OCI-LY7 (cell line): ENCODE measurements at regions not wholly inside any gene's neighbourhood (a gene's known extent, or its start where the extent isn't known, plus 50 kb on each side); places are given as distances from the start of the nearest gene placed in this dataset.

Experiments
- BruUV-seq: library from RNA; stranded (reverse); fragments of 400-500 nt; replicated peaks from 2 replicates; lab custom pipeline; 2021; lab: Mats Ljungman, UMichigan
- CTCF ChIA-PET: fragments of 300-600 bp; sonication (Branson Sonifier 250); formaldehyde crosslinking; loops from one replicate; lab custom pipeline; 2022; ENCODE audit warnings: antibody characterized with exemption; ENCODE audit not compliant: unreplicated experiment; lab: Charles Lee
- POLR2A ChIA-PET: fragments of 300-600 bp; sonication (Branson Sonifier 250); formaldehyde crosslinking; loops from one replicate; lab custom pipeline; 2022; ENCODE audit warnings: antibody characterized with exemption; lab: Charles Lee
- DNase-seq: peaks from one replicate; pipeline ENCODE4 v3.0.0-alpha.2; 2015; ENCODE audit warnings: low spot score
- H2AFZ ChIP-seq: fragments of 200-600 bp; sonication (generic), shearing (Covaris generic); 2 replicates; pipeline ENCODE4 v1.6.1; 2014; ENCODE audit warnings: mild to moderate bottlenecking, antibody characterized with exemption, low read length, moderate library complexity
- H3K27ac ChIP-seq: fragments of 200-600 bp; sonication (generic); 2 replicates; pipeline ENCODE4 v1.5.1; 2014; ENCODE audit warnings: mixed run types, low read depth, mild to moderate bottlenecking, moderate library complexity, low read length, inconsistent platforms; ENCODE audit not compliant: poor library complexity, severe bottlenecking
- H3K36me3 ChIP-seq: fragments of 200-600 bp; sonication (generic); 2 replicates; pipeline ENCODE4 v1.6.1; 2014; ENCODE audit warnings: mild to moderate bottlenecking, antibody characterized with exemption, low read length, moderate library complexity, mixed read lengths; ENCODE audit not compliant: insufficient read depth
- H3K4me1 ChIP-seq: fragments of 200-600 bp; sonication (generic); 2 replicates; pipeline ENCODE4 v1.5.1; 2014; ENCODE audit warnings: mild to moderate bottlenecking, low read length; ENCODE audit not compliant: insufficient read depth, poor library complexity, severe bottlenecking
- H3K4me2 ChIP-seq: fragments of 200-600 bp; sonication (generic); 2 replicates; pipeline ENCODE4 v1.6.1; 2014; ENCODE audit warnings: mild to moderate bottlenecking, low read length
- H3K4me3 ChIP-seq: fragments of 200-600 bp; sonication (generic); 2 replicates; pipeline ENCODE4 v1.5.1; 2014; ENCODE audit warnings: mild to moderate bottlenecking, low read depth, low read length; ENCODE audit not compliant: poor library complexity, severe bottlenecking
- H3K79me2 ChIP-seq: fragments of 200-600 bp; sonication (generic); 2 replicates; pipeline ENCODE4 v1.6.1; 2016; ENCODE audit warnings: low read depth, mild to moderate bottlenecking, low read length, moderate library complexity, mixed read lengths; ENCODE audit not compliant: insufficient read depth
- H3K9me2 ChIP-seq: fragments of 200-600 bp; sonication (generic); 2 replicates; pipeline ENCODE4 v1.6.1; 2016; ENCODE audit warnings: mild to moderate bottlenecking, low read length, mixed read lengths; ENCODE audit not compliant: insufficient read depth
- H3K9me3 ChIP-seq: fragments of 200-600 bp; sonication (generic); 2 replicates; pipeline ENCODE4 v1.6.1; 2014; ENCODE audit warnings: mild to moderate bottlenecking, mixed run types, low read length, mixed read lengths
- H4K20me1 ChIP-seq: fragments of 200-600 bp; sonication (generic); 2 replicates; pipeline ENCODE4 v1.6.1; 2014; ENCODE audit warnings: mild to moderate bottlenecking, antibody characterized with exemption, low read length, moderate library complexity, mixed read lengths; ENCODE audit not compliant: insufficient read depth
- CTCF ChIP-seq: fragments of 200-600 bp; sonication (generic); conservative IDR thresholded peaks from 2 replicates; pipeline ENCODE4 v1.5.1; 2014; ENCODE audit warnings: mild to moderate bottlenecking, antibody characterized with exemption, low read length, moderate library complexity, mixed read lengths
- EZH2phosphoT487 ChIP-seq: fragments of 200-600 bp; sonication (generic); IDR thresholded peaks from 2 replicates; pipeline ENCODE4 v1.6.1; 2018; ENCODE audit warnings: low read depth, borderline replicate concordance, mild to moderate bottlenecking, mixed run types, antibody characterized with exemption, low read length, moderate library complexity, mixed read lengths
- intact Hi-C: fragments of 100-400 bp; cut with micrococcal nuclease; formaldehyde crosslinking; loops from one replicate; pipeline ENCODE4 v1.10.0; 2022; ENCODE audit not compliant: unreplicated experiment

DNA sequence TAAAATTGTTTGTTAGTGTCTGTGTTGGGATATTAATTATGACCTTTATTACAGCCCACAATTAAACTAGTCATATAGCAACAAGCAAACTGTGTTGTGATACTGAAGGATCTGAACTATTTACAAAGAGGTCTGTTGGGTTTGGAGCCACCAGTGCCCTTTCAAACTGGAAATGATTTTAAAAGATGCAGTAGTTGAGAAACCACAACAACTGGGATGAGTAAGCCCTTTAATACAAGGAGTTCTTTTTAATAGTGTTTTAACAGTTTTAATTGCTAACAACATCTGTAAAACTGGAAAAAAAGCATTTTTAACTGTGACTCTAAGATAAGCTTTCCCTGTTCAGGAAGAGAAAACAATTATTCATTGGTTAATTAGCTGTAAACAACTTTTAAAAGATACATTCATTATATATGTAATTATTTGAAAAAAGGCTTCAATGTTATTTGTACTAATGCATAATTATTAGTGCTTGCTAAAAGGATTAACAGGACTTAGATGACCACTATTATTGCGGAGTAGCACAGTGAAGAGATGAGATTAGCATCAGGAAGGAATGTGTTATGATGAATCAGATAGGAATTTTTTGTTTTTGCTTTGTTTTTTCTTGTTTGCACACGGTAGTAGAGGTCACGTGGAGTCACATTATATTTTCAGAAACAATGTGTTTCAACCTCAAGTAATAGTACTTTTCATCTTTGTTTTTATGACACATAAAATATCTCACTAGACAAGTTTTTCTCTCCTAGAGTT is 392.7 kb upstream of the FANCL start:
- Histone ChIP-seq H4K20me1 (no peaks in the 10 kb centered on the region), H3K9me2 (no peaks in the 10 kb centered on the region), H3K79me2 (no peaks in the 10 kb centered on the region), H2AFZ (no peak overlapping the region), H3K4me3 (no peak overlapping the region), H3K9me3 (no peaks in the 10 kb centered on the region), H3K4me2 (no peak overlapping the region), H3K36me3 (no peaks in the 10 kb centered on the region), H3K27ac (no peak overlapping the region), H3K4me1 (no peaks in the 10 kb centered on the region)
- intact Hi-C loops: no loop called here
- no TSS peak for BruUV-seq
- CTCF ChIA-PET: no interaction called here
- no peak for DNase-seq
- POLR2A ChIA-PET: interaction anchor here (0.7 to 1.1 kb wide), 4 partner anchors 12 to 132 kb away, joined by 3 to 4 read pairs (median 4); no protein-coding TSS in a partner anchor
- TF ChIP-seq CTCF (no peak), EZH2phosphoT487 (no peak)

DNA sequence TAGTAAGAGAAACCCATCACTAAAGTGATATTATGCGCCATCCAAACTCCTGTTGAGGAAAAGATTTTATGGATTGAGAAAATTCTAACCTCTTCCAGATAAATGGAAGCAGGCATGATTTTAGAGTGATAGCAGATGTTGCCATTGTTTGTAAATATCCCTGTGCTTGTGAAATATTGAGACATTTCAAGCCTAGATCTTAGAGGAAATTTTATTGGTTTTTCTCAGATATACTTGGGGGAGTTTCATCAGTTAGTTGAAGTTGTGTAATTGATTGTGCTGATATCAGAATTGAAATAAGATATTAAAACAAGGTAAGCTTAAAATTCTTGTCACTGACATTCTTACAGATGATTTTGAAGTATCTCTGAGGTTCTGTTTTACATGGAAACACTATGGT is 390.9 kb upstream of the FANCL start:
- TF ChIP-seq CTCF: no peak
- TF ChIP-seq EZH2phosphoT487: no peak
- Histone ChIP-seq H3K79me2 (no peaks in the 10 kb centered on the region), H3K36me3 (no peaks in the 10 kb centered on the region), H3K4me2 (no peak overlapping the region), H4K20me1 (no peaks in the 10 kb centered on the region), H3K9me3 (no peaks in the 10 kb centered on the region), H2AFZ (no peak overlapping the region), H3K9me2 (no peaks in the 10 kb centered on the region), H3K27ac (no peak overlapping the region), H3K4me1 (no peaks in the 10 kb centered on the region), H3K4me3 (no peak overlapping the region)
- CTCF ChIA-PET: no interaction called here
- BruUV-seq: no TSS peak
- intact Hi-C loops: no loop called here
- POLR2A ChIA-PET: interaction anchor here (0.6 kb wide), 1 partner anchor 42 kb away, joined by 3 read pairs; no protein-coding TSS in a partner anchor
- DNase-seq: no peak

DNA sequence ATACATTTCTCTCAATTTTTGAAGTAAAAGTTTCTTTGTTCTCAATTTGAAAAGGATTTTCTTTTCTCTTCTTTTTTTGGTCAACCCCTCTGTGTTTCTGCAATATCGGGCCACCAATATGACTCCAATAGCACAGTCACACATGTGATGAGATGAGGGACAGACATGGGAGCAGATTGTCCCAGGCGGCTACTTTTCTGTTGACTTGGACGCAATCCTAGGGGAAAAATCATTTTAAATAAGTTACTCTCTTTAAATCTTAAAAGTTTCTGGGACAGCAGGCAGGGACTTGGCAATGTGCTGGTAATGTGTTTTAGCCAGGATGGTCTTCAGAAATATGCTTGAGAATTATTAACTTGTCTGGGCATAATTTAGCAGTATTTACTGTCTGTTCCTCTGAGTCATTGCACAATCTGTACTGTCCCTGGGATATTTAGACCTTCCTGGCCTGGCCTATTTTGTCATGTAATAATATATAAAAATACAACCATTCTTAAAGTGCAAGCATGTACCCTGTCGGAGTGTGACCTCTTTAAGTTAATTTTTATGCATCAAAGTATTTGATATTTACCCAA is 388.5 kb upstream of the FANCL start:
- no peaks in the 10 kb centered on the region for H3K4me1 ChIP-seq
- no peaks in the 10 kb centered on the region for H3K36me3 ChIP-seq
- no peaks in the 10 kb centered on the region for H3K9me3 ChIP-seq
- ChIA-PET CTCF (no interaction called here), POLR2A (interaction anchor here (0.7 kb wide), 2 partner anchors 9 to 95 kb away, joined by 5 to 6 read pairs; no protein-coding TSS in a partner anchor)
- H3K4me2 ChIP-seq: no peak overlapping the region
- H3K79me2 ChIP-seq: no peaks in the 10 kb centered on the region
- no peaks in the 10 kb centered on the region for H3K9me2 ChIP-seq
- H4K20me1 ChIP-seq: no peaks in the 10 kb centered on the region
- no TSS peak for BruUV-seq
- TF ChIP-seq CTCF (no peak), EZH2phosphoT487 (no peak)
- intact Hi-C loops: no loop called here
- DNase-seq: no peak
- H3K4me3 ChIP-seq: no peak overlapping the region
- no peak overlapping the region for H2AFZ ChIP-seq
- no peak overlapping the region for H3K27ac ChIP-seq
